ENCODE measurements at regions not wholly inside any gene's neighbourhood (a gene's known extent, or its start where the extent isn't known, plus 50 kb on each side); places are given as distances from the start of the nearest gene placed in this dataset.

DNA sequence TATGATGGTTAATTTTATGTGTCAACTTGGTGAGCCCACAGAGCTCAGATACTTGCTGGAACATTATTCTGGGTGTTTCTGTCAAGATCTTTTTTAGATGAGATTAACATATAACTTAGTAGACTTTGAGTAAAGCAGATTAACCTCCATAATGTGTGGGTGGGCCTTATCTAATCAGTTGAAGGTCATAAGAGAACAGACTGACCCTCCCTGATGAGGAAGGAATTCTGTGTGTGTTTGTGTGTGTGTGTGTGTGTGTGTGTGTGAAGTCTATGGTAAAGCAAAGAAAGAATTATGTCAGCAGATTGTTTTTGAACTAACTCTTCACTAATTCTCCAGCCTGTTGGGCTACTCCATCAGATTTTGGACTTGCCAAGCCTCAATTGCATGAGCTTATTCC is 232.2 kb upstream of the MEX3C start (continued):
- TF ChIP-seq OSR1 (CRISPR knock-in tag; IDR thresholded peaks at IDR 0.05): no peak
- no peak for TF ChIP-seq SNAI2 (CRISPR knock-in tag; IDR thresholded peaks at IDR 0.05)
- TF ChIP-seq CSDC2 (CRISPR knock-in tag; IDR thresholded peaks at IDR 0.05): no peak
- no peak for TF ChIP-seq ZFP30 (CRISPR knock-in tag; IDR thresholded peaks at IDR 0.05)
- no peak for TF ChIP-seq TCF4 (CRISPR knock-in tag; IDR thresholded peaks at IDR 0.05; ENCODE audit: borderline replicate concordance)
- TF ChIP-seq CREB5 (CRISPR knock-in tag; IDR thresholded peaks at IDR 0.05; ENCODE audit: low read depth): no peak
- TF ChIP-seq GLIS3 (CRISPR knock-in tag; IDR thresholded peaks at IDR 0.05): no peak
- no peak for TF ChIP-seq PPARA (CRISPR knock-in tag; IDR thresholded peaks at IDR 0.05; ENCODE audit: borderline replicate concordance)
- TF ChIP-seq ISL1 (CRISPR knock-in tag; IDR thresholded peaks at IDR 0.05): no peak

GRCh38 chr18:51430538-51430937 is 233.1 kb upstream of the MEX3C start:
- no peak for TF ChIP-seq ZNF565 (CRISPR knock-in tag; conservative IDR thresholded peaks at IDR 0.05; ENCODE audit: low read depth)
- TF ChIP-seq ZNF70 (CRISPR knock-in tag; IDR thresholded peaks at IDR 0.05): no peak
- TF ChIP-seq TCF4 (CRISPR knock-in tag; IDR thresholded peaks at IDR 0.05; ENCODE audit: borderline replicate concordance): no peak
- TF ChIP-seq, protein P1, sequence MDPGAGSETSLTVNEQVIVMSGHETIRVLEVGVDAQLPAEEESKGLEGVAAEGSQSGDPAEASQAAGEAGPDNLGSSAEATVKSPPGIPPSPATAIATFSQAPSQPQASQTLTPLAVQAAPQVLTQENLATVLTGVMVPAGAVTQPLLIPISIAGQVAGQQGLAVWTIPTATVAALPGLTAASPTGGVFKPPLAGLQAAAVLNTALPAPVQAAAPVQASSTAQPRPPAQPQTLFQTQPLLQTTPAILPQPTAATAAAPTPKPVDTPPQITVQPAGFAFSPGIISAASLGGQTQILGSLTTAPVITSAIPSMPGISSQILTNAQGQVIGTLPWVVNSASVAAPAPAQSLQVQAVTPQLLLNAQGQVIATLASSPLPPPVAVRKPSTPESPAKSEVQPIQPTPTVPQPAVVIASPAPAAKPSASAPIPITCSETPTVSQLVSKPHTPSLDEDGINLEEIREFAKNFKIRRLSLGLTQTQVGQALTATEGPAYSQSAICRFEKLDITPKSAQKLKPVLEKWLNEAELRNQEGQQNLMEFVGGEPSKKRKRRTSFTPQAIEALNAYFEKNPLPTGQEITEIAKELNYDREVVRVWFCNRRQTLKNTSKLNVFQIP (CRISPR knock-in tag; IDR thresholded peaks at IDR 0.05; ENCODE audit: borderline replicate concordance, low read depth): no peak
- TF ChIP-seq GLIS3 (CRISPR knock-in tag; IDR thresholded peaks at IDR 0.05): no peak
- no peak for TF ChIP-seq BACH2 (CRISPR knock-in tag; IDR thresholded peaks at IDR 0.05; ENCODE audit: borderline replicate concordance)
- no peak for TF ChIP-seq ZFP3 (CRISPR knock-in tag; IDR thresholded peaks at IDR 0.05)
- TF ChIP-seq CSDC2 (CRISPR knock-in tag; IDR thresholded peaks at IDR 0.05): no peak
- TF ChIP-seq ZC3H10 (CRISPR knock-in tag; IDR thresholded peaks at IDR 0.05): no peak
- TF ChIP-seq ZFP30 (CRISPR knock-in tag; IDR thresholded peaks at IDR 0.05): no peak
- no peak for TF ChIP-seq ZNF8 (CRISPR knock-in tag; IDR thresholded peaks at IDR 0.05)
- no peak for TF ChIP-seq PPARA (CRISPR knock-in tag; IDR thresholded peaks at IDR 0.05; ENCODE audit: borderline replicate concordance)
- ATAC-seq: no peak

DNA sequence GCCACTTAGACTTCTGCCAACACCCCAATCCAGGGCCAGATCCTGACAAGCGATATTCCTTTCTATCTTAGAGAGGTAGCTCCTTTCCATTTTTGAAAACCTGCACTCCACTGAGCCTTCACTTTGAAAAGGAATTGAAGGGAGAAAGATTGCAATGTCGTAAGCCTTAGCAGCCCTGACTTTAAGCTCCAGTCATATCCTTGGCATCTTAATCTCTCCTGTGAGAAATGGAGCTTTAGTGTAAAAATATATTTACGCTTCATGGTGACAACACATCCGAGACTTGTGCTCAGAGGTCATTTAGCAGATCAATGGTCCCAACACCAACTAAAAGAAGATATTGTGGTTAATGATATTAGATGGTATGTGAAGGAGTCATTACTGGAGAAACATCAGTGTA is 235.8 kb upstream of the MEX3C start:
- no peak for ATAC-seq
- no peak for TF ChIP-seq ZNF70 (CRISPR knock-in tag; IDR thresholded peaks at IDR 0.05)
- TF ChIP-seq, protein P2, sequence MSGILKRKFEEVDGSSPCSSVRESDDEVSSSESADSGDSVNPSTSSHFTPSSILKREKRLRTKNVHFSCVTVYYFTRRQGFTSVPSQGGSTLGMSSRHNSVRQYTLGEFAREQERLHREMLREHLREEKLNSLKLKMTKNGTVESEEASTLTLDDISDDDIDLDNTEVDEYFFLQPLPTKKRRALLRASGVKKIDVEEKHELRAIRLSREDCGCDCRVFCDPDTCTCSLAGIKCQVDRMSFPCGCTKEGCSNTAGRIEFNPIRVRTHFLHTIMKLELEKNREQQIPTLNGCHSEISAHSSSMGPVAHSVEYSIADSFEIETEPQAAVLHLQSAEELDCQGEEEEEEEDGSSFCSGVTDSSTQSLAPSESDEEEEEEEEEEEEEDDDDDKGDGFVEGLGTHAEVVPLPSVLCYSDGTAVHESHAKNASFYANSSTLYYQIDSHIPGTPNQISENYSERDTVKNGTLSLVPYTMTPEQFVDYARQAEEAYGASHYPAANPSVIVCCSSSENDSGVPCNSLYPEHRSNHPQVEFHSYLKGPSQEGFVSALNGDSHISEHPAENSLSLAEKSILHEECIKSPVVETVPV (CRISPR knock-in tag; IDR thresholded peaks at IDR 0.05): no peak
- TF ChIP-seq CREB5 (CRISPR knock-in tag; IDR thresholded peaks at IDR 0.05; ENCODE audit: low read depth): no peak
- no peak for TF ChIP-seq TCF4 (CRISPR knock-in tag; IDR thresholded peaks at IDR 0.05; ENCODE audit: borderline replicate concordance)
- TF ChIP-seq ARNTL (CRISPR knock-in tag; IDR thresholded peaks at IDR 0.05; ENCODE audit: borderline replicate concordance, low read depth): no peak
- TF ChIP-seq, protein P3, sequence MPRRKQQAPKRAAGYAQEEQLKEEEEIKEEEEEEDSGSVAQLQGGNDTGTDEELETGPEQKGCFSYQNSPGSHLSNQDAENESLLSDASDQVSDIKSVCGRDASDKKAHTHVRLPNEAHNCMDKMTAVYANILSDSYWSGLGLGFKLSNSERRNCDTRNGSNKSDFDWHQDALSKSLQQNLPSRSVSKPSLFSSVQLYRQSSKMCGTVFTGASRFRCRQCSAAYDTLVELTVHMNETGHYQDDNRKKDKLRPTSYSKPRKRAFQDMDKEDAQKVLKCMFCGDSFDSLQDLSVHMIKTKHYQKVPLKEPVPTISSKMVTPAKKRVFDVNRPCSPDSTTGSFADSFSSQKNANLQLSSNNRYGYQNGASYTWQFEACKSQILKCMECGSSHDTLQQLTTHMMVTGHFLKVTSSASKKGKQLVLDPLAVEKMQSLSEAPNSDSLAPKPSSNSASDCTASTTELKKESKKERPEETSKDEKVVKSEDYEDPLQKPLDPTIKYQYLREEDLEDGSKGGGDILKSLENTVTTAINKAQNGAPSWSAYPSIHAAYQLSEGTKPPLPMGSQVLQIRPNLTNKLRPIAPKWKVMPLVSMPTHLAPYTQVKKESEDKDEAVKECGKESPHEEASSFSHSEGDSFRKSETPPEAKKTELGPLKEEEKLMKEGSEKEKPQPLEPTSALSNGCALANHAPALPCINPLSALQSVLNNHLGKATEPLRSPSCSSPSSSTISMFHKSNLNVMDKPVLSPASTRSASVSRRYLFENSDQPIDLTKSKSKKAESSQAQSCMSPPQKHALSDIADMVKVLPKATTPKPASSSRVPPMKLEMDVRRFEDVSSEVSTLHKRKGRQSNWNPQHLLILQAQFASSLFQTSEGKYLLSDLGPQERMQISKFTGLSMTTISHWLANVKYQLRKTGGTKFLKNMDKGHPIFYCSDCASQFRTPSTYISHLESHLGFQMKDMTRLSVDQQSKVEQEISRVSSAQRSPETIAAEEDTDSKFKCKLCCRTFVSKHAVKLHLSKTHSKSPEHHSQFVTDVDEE (CRISPR knock-in tag; IDR thresholded peaks at IDR 0.05): no peak
- no peak for TF ChIP-seq ZNF8 (CRISPR knock-in tag; IDR thresholded peaks at IDR 0.05)
- TF ChIP-seq OSR1 (CRISPR knock-in tag; IDR thresholded peaks at IDR 0.05): no peak
- no peak for TF ChIP-seq PATZ1 (CRISPR knock-in tag; IDR thresholded peaks at IDR 0.05; ENCODE audit: borderline replicate concordance)
- no peak for TF ChIP-seq CSDC2 (CRISPR knock-in tag; IDR thresholded peaks at IDR 0.05)
- no peak for TF ChIP-seq ESRRG (CRISPR knock-in tag; IDR thresholded peaks at IDR 0.05)
- TF ChIP-seq ZC3H10 (CRISPR knock-in tag; IDR thresholded peaks at IDR 0.05): no peak
- TF ChIP-seq, protein P1 (CRISPR knock-in tag; IDR thresholded peaks at IDR 0.05; ENCODE audit: borderline replicate concordance, low read depth): no peak
- TF ChIP-seq ISL1 (CRISPR knock-in tag; IDR thresholded peaks at IDR 0.05): no peak
- no peak for TF ChIP-seq RARB (CRISPR knock-in tag; IDR thresholded peaks at IDR 0.05)
- no peak for TF ChIP-seq SNAI2 (CRISPR knock-in tag; IDR thresholded peaks at IDR 0.05)
- TF ChIP-seq BACH2 (CRISPR knock-in tag; IDR thresholded peaks at IDR 0.05; ENCODE audit: borderline replicate concordance): no peak

All from SK-N-SH treated with all-trans-retinoic acid at 6 μM for 48 hours (cell line).